ENCODE measurements at regions not wholly inside any gene's neighbourhood (a gene's known extent, or its start where the extent isn't known, plus 50 kb on each side); places are given as distances from the start of the nearest gene placed in this dataset.

- no peak for DNase-seq (ENCODE audit: low spot score)
- no peaks in the 10 kb centered on the region for H3K27me3 ChIP-seq (ENCODE audit: insufficient read depth, poor library complexity, severe bottlenecking)
- H3K9me3 ChIP-seq (ENCODE audit: severe bottlenecking): no peaks in the 10 kb centered on the region
- ATAC-seq (ENCODE audit: low read depth): no peak
- no peak overlapping the region for H3K27ac ChIP-seq (ENCODE audit: poor library complexity, severe bottlenecking)
- no peaks in the 10 kb centered on the region; the same call in 1 of the 2 replicates for H3K36me3 ChIP-seq (ENCODE audit: low read depth)
- H3K4me1 ChIP-seq (ENCODE audit: insufficient read depth, poor library complexity, severe bottlenecking): peaks cover 7% of the 10 kb centered on the region
- no peak overlapping the region for H3K4me3 ChIP-seq (ENCODE audit: severe bottlenecking)
- no peak for TF ChIP-seq CTCF (IDR thresholded peaks at IDR 0.05; ENCODE audit: poor library complexity, severe bottlenecking)
Measured at GRCh38 chr6:56889492-56889891, 65.4 kb upstream of the BEND6 start.

GRCh38 chr6:56888687-56889086 is 66.2 kb upstream of the BEND6 start:
- H3K4me3 ChIP-seq (ENCODE audit: severe bottlenecking): no peak overlapping the region
- no peaks in the 10 kb centered on the region; the same call in 1 of the 2 replicates for H3K36me3 ChIP-seq (ENCODE audit: low read depth)
- H3K27ac ChIP-seq (ENCODE audit: poor library complexity, severe bottlenecking): no peak overlapping the region
- no peaks in the 10 kb centered on the region for H3K9me3 ChIP-seq (ENCODE audit: severe bottlenecking)
- peaks cover 7% of the 10 kb centered on the region for H3K4me1 ChIP-seq (ENCODE audit: insufficient read depth, poor library complexity, severe bottlenecking)
- DNase-seq (ENCODE audit: low spot score): no peak
- no peak for ATAC-seq (ENCODE audit: low read depth)
- no peak for TF ChIP-seq CTCF (IDR thresholded peaks at IDR 0.05; ENCODE audit: poor library complexity, severe bottlenecking)
- no peaks in the 10 kb centered on the region for H3K27me3 ChIP-seq (ENCODE audit: insufficient read depth, poor library complexity, severe bottlenecking)

GRCh38 chr6:56887086-56887485 is 67.8 kb upstream of the BEND6 start:
- H3K36me3 ChIP-seq (ENCODE audit: low read depth): no peaks in the 10 kb centered on the region; the same call in 1 of the 2 replicates
- no peak for DNase-seq (ENCODE audit: low spot score)
- H3K9me3 ChIP-seq (ENCODE audit: severe bottlenecking): no peaks in the 10 kb centered on the region
- no peak for TF ChIP-seq CTCF (IDR thresholded peaks at IDR 0.05; ENCODE audit: poor library complexity, severe bottlenecking)
- peaks cover 7% of the 10 kb centered on the region for H3K4me1 ChIP-seq (ENCODE audit: insufficient read depth, poor library complexity, severe bottlenecking)
- no peak overlapping the region for H3K4me3 ChIP-seq (ENCODE audit: severe bottlenecking)
- H3K27me3 ChIP-seq (ENCODE audit: insufficient read depth, poor library complexity, severe bottlenecking): no peaks in the 10 kb centered on the region
- ATAC-seq (ENCODE audit: low read depth): no peak
- H3K27ac ChIP-seq (ENCODE audit: poor library complexity, severe bottlenecking): no peak overlapping the region

- Histone ChIP-seq H3K4me1 (ENCODE audit: insufficient read depth, poor library complexity, severe bottlenecking) (no peaks in the 10 kb centered on the region), H3K27ac (ENCODE audit: poor library complexity, severe bottlenecking) (no peak overlapping the region), H3K36me3 (ENCODE audit: low read depth) (no peaks in the 10 kb centered on the region), H3K4me3 (ENCODE audit: severe bottlenecking) (no peak overlapping the region), H3K9me3 (ENCODE audit: severe bottlenecking) (no peaks in the 10 kb centered on the region), H3K27me3 (ENCODE audit: insufficient read depth, poor library complexity, severe bottlenecking) (no peaks in the 10 kb centered on the region)
- DNase-seq (ENCODE audit: low spot score) (no peak), ATAC-seq (ENCODE audit: low read depth) (no peak)
- TF ChIP-seq CTCF (IDR thresholded peaks at IDR 0.05; ENCODE audit: poor library complexity, severe bottlenecking): no peak
Measured at GRCh38 chr6:56877922-56878321, 77.0 kb upstream of the BEND6 start.

- no peak for ATAC-seq (ENCODE audit: low read depth)
- TF ChIP-seq CTCF (IDR thresholded peaks at IDR 0.05; ENCODE audit: poor library complexity, severe bottlenecking): no peak
- H3K27me3 ChIP-seq (ENCODE audit: insufficient read depth, poor library complexity, severe bottlenecking): no peaks in the 10 kb centered on the region
Measured at GRCh38 chr6:56875961-56876360, 78.9 kb upstream of the BEND6 start.

More at GRCh38 chr6:56875961-56876360, 78.9 kb upstream of the BEND6 start:
- no peak for DNase-seq (ENCODE audit: low spot score)
- Histone ChIP-seq H3K4me3 (ENCODE audit: severe bottlenecking) (no peak overlapping the region), H3K9me3 (ENCODE audit: severe bottlenecking) (no peaks in the 10 kb centered on the region), H3K36me3 (ENCODE audit: low read depth) (no peaks in the 10 kb centered on the region), H3K4me1 (ENCODE audit: insufficient read depth, poor library complexity, severe bottlenecking) (no peaks in the 10 kb centered on the region), H3K27ac (ENCODE audit: poor library complexity, severe bottlenecking) (no peak overlapping the region)
